GM23338 (cell line): ENCODE measurements at regions not wholly inside any gene's neighbourhood (a gene's known extent, or its start where the extent isn't known, plus 50 kb on each side); places are given as distances from the start of the nearest gene placed in this dataset.

Experiments used
- ATAC-seq: fragments of 200-7000 bp; cut with Tn5 transposase; 3 replicates; pipeline ENCODE4 v1.9.1; 2020
- DNase-seq: peaks from one replicate; pipeline ENCODE4 v3.0.0-alpha.2; 2015; ENCODE audit warnings: low spot score
- H2AFZ ChIP-seq: fragments of 200-600 bp; sonication (generic); 2 replicates; pipeline ENCODE4 v1.8.0; 2016; ENCODE audit warnings: antibody characterized with exemption, mild to moderate bottlenecking, moderate library complexity
- H3F3A ChIP-seq: fragments of 200-600 bp; sonication (generic); replicated peaks from 2 replicates; pipeline ENCODE4 v1.8.0; 2017; ENCODE audit warnings: antibody characterized with exemption, mixed run types, low read depth
- H3K27ac ChIP-seq: fragments of 200-600 bp; sonication (generic); 2 replicates; pipeline ENCODE4 v1.6.1; 2016; ENCODE audit warnings: low read depth
- H3K27me3 ChIP-seq: fragments of 200-600 bp; sonication (generic); 2 replicates; pipeline ENCODE4 v1.8.0; 2016; ENCODE audit warnings: mild to moderate bottlenecking, mixed run types, moderate library complexity; ENCODE audit not compliant: insufficient read depth
- H3K36me3 ChIP-seq: fragments of 200-600 bp; sonication (generic); 2 replicates; pipeline ENCODE4 v1.8.0; 2016; ENCODE audit warnings: mild to moderate bottlenecking; ENCODE audit not compliant: insufficient read depth
- H3K4me1 ChIP-seq: fragments of 200-600 bp; sonication (generic); 2 replicates; pipeline ENCODE4 v1.8.0; 2016; ENCODE audit warnings: mild to moderate bottlenecking, moderate library complexity; ENCODE audit not compliant: insufficient read depth
- H3K4me2 ChIP-seq: fragments of 200-600 bp; sonication (generic); 2 replicates; pipeline ENCODE4 v1.7.1; 2017; ENCODE audit warnings: mixed run types
- H3K4me3 ChIP-seq: fragments of 200-600 bp; sonication (generic); 2 replicates; pipeline ENCODE4 v1.6.1; 2016; ENCODE audit warnings: mixed run types
- H3K79me2 ChIP-seq: fragments of 200-600 bp; sonication (generic); replicated peaks from 2 replicates; pipeline ENCODE4 v1.8.0; 2017; ENCODE audit warnings: mild to moderate bottlenecking; ENCODE audit not compliant: insufficient read depth
- H3K9me2 ChIP-seq: fragments of 200-600 bp; sonication (generic); 2 replicates; pipeline ENCODE4 v1.8.0; 2017; ENCODE audit not compliant: insufficient read depth
- H4K20me1 ChIP-seq: fragments of 200-600 bp; sonication (generic); replicated peaks from 2 replicates; pipeline ENCODE4 v1.8.0; 2017; ENCODE audit warnings: mild to moderate bottlenecking; ENCODE audit not compliant: insufficient read depth
- H3K27ac Mint-ChIP-seq: 2 replicates; pipeline ENCODE4 v1.8.0; 2020; ENCODE audit warnings: inconsistent platforms, mild to moderate bottlenecking, moderate library complexity, mixed read lengths
- H3K27me3 Mint-ChIP-seq: 3 replicates; pipeline ENCODE4 v1.8.0; 2022; ENCODE audit warnings: low read depth, mild to moderate bottlenecking, moderate library complexity, mixed read lengths, inconsistent platforms; ENCODE audit not compliant: insufficient read depth, poor library complexity
- H3K36me3 Mint-ChIP-seq: 3 replicates; pipeline ENCODE4 v1.8.0; 2021; ENCODE audit warnings: low read depth, mild to moderate bottlenecking, inconsistent platforms, moderate library complexity, mixed read lengths
- H3K4me1 Mint-ChIP-seq: 3 replicates; pipeline ENCODE4 v1.8.0; 2020; ENCODE audit warnings: mild to moderate bottlenecking, inconsistent platforms, mixed read lengths
- H3K4me3 Mint-ChIP-seq: 3 replicates; pipeline ENCODE4 v1.8.0; 2021; ENCODE audit warnings: moderate library complexity, mild to moderate bottlenecking, inconsistent platforms, mixed read lengths
- H3K9me3 Mint-ChIP-seq: 3 replicates; pipeline ENCODE4 v1.8.0; 2020; ENCODE audit warnings: moderate library complexity, mild to moderate bottlenecking, inconsistent platforms, mixed read lengths
- EZH2phosphoT487 ChIP-seq: fragments of 200-600 bp; sonication (generic); IDR thresholded peaks from one replicate; pipeline ENCODE4 v1.8.1; 2018; ENCODE audit warnings: antibody characterized with exemption; ENCODE audit not compliant: unreplicated experiment
- POLR2AphosphoS5 ChIP-seq: IDR thresholded peaks from 2 replicates; pipeline ENCODE4 v1.6.1; 2016; ENCODE audit warnings: antibody characterized with exemption, low read depth
- STAT1 ChIP-seq: IDR thresholded peaks from one replicate; pipeline ENCODE4 v1.6.1; 2016; ENCODE audit warnings: antibody characterized with exemption; ENCODE audit not compliant: unreplicated experiment
- ZNF331 ChIP-seq: fragments of 250-450 bp; sonication (Bioruptor Pico); IDR thresholded peaks from 2 replicates; pipeline ENCODE4 v1.5.0; 2020; ENCODE audit warnings: low read depth, mild to moderate bottlenecking, moderate library complexity
- TF ChIP-seq, protein P1 (sequence below): fragments of 250-450 bp; sonication (Bioruptor Pico); IDR thresholded peaks from 2 replicates; pipeline ENCODE4 v1.5.0; 2020; ENCODE audit warnings: mild to moderate bottlenecking, moderate library complexity
- TF ChIP-seq, protein P2 (sequence below), 2 experiments: fragments of 200-600 bp in 1 of 2; sonication (generic) in 1 of 2; conservative IDR thresholded peaks; 2 replicates each; pipeline versions ENCODE4 v1.5.1 to v1.6.1; 2016 to 2017; ENCODE audit warnings: antibody characterized with exemption in 2 of 2, low read depth in 2 of 2, mild to moderate bottlenecking in 2 of 2, moderate library complexity in 1 of 2
- TF ChIP-seq, protein P3 (sequence below): IDR thresholded peaks from 2 replicates; pipeline ENCODE4 v1.6.1; 2016; ENCODE audit warnings: antibody characterized with exemption

GRCh38 chr4:4613126-4613465, 71.2 kb upstream of the STX18 start (continued):
- TF ChIP-seq, protein P1, sequence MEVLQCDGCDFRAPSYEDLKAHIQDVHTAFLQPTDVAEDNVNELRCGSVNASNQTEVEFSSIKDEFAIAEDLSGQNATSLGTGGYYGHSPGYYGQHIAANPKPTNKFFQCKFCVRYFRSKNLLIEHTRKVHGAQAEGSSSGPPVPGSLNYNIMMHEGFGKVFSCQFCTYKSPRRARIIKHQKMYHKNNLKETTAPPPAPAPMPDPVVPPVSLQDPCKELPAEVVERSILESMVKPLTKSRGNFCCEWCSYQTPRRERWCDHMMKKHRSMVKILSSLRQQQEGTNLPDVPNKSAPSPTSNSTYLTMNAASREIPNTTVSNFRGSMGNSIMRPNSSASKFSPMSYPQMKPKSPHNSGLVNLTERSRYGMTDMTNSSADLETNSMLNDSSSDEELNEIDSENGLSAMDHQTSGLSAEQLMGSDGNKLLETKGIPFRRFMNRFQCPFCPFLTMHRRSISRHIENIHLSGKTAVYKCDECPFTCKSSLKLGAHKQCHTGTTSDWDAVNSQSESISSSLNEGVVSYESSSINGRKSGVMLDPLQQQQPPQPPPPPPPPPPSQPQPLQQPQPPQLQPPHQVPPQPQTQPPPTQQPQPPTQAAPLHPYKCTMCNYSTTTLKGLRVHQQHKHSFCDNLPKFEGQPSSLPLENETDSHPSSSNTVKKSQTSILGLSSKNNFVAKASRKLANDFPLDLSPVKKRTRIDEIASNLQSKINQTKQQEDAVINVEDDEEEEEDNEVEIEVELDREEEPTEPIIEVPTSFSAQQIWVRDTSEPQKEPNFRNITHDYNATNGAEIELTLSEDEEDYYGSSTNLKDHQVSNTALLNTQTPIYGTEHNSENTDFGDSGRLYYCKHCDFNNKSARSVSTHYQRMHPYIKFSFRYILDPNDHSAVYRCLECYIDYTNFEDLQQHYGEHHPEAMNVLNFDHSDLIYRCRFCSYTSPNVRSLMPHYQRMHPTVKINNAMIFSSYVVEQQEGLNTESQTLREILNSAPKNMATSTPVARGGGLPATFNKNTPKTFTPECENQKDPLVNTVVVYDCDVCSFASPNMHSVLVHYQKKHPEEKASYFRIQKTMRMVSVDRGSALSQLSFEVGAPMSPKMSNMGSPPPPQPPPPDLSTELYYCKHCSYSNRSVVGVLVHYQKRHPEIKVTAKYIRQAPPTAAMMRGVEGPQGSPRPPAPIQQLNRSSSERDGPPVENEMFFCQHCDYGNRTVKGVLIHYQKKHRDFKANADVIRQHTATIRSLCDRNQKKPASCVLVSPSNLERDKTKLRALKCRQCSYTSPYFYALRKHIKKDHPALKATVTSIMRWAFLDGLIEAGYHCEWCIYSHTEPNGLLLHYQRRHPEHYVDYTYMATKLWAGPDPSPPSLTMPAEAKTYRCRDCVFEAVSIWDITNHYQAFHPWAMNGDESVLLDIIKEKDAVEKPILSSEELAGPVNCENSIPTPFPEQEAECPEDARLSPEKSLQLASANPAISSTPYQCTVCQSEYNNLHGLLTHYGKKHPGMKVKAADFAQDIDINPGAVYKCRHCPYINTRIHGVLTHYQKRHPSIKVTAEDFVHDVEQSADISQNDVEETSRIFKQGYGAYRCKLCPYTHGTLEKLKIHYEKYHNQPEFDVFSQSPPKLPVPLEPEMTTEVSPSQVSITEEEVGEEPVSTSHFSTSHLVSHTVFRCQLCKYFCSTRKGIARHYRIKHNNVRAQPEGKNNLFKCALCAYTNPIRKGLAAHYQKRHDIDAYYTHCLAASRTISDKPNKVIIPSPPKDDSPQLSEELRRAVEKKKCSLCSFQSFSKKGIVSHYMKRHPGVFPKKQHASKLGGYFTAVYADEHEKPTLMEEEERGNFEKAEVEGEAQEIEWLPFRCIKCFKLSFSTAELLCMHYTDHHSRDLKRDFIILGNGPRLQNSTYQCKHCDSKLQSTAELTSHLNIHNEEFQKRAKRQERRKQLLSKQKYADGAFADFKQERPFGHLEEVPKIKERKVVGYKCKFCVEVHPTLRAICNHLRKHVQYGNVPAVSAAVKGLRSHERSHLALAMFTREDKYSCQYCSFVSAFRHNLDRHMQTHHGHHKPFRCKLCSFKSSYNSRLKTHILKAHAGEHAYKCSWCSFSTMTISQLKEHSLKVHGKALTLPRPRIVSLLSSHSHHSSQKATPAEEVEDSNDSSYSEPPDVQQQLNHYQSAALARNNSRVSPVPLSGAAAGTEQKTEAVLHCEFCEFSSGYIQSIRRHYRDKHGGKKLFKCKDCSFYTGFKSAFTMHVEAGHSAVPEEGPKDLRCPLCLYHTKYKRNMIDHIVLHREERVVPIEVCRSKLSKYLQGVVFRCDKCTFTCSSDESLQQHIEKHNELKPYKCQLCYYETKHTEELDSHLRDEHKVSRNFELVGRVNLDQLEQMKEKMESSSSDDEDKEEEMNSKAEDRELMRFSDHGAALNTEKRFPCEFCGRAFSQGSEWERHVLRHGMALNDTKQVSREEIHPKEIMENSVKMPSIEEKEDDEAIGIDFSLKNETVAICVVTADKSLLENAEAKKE = no peak

- ATAC-seq (no peak), DNase-seq (no peak)
- no peaks in the 10 kb centered on the region for H3K36me3 ChIP-seq
- Mint-ChIP-seq H3K27ac (no peak overlapping the region), H3K36me3 (peaks cover 4% of the 10 kb centered on the region), H3K27me3 (peaks cover 33% of the 10 kb centered on the region), H3K4me1 (peaks cover 34% of the 10 kb centered on the region), H3K9me3 (no peaks in the 10 kb centered on the region), H3K4me3 (no peak overlapping the region)
- no peak overlapping the region for H3K4me3 ChIP-seq
- no peak overlapping the region for H2AFZ ChIP-seq
- H3F3A ChIP-seq = no peaks in the 10 kb centered on the region
- H3K4me2 ChIP-seq = no peak overlapping the region
- no peaks in the 10 kb centered on the region for H3K79me2 ChIP-seq
- no peaks in the 10 kb centered on the region; the same call in 1 of the 2 replicates for H3K9me2 ChIP-seq
- H4K20me1 ChIP-seq = peaks cover 5% of the 10 kb centered on the region; the same call in 1 of the 2 replicates
- no peak overlapping the region for H3K27ac ChIP-seq
- peaks cover 14% of the 10 kb centered on the region; the same call in 1 of the 2 replicates for H3K27me3 ChIP-seq
- peaks cover 15% of the 10 kb centered on the region for H3K4me1 ChIP-seq
- TF ChIP-seq POLR2AphosphoS5 (no peak), EZH2phosphoT487 (no peak), ZNF331 (no peak), STAT1 (no peak)
- TF ChIP-seq, protein P2, sequence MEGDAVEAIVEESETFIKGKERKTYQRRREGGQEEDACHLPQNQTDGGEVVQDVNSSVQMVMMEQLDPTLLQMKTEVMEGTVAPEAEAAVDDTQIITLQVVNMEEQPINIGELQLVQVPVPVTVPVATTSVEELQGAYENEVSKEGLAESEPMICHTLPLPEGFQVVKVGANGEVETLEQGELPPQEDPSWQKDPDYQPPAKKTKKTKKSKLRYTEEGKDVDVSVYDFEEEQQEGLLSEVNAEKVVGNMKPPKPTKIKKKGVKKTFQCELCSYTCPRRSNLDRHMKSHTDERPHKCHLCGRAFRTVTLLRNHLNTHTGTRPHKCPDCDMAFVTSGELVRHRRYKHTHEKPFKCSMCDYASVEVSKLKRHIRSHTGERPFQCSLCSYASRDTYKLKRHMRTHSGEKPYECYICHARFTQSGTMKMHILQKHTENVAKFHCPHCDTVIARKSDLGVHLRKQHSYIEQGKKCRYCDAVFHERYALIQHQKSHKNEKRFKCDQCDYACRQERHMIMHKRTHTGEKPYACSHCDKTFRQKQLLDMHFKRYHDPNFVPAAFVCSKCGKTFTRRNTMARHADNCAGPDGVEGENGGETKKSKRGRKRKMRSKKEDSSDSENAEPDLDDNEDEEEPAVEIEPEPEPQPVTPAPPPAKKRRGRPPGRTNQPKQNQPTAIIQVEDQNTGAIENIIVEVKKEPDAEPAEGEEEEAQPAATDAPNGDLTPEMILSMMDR (conservative IDR thresholded peaks at IDR 0.05; ENCODE audit: low read depth in 2 of 2) = no peak
- TF ChIP-seq, protein P3, sequence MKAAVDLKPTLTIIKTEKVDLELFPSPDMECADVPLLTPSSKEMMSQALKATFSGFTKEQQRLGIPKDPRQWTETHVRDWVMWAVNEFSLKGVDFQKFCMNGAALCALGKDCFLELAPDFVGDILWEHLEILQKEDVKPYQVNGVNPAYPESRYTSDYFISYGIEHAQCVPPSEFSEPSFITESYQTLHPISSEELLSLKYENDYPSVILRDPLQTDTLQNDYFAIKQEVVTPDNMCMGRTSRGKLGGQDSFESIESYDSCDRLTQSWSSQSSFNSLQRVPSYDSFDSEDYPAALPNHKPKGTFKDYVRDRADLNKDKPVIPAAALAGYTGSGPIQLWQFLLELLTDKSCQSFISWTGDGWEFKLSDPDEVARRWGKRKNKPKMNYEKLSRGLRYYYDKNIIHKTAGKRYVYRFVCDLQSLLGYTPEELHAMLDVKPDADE = no peak
- TF ChIP-seq, protein P1 = no peak
Observed at GRCh38 chr4:4610672-4611071, 68.8 kb upstream of the STX18 start.
